GM23338 (cell line): ENCODE measurements at regions not wholly inside any gene's neighbourhood (a gene's known extent, or its start where the extent isn't known, plus 50 kb on each side); places are given as distances from the start of the nearest gene placed in this dataset.

ENCODE experiments used
- ATAC-seq: fragments of 200-7000 bp; cut with Tn5 transposase; 3 replicates; pipeline ENCODE4 v1.9.1; 2020
- DNase-seq: peaks from one replicate; pipeline ENCODE4 v3.0.0-alpha.2; 2015; ENCODE audit warnings: low spot score
- H2AFZ ChIP-seq: fragments of 200-600 bp; sonication (generic); 2 replicates; pipeline ENCODE4 v1.8.0; 2016; ENCODE audit warnings: antibody characterized with exemption, mild to moderate bottlenecking, moderate library complexity
- H3F3A ChIP-seq: fragments of 200-600 bp; sonication (generic); replicated peaks from 2 replicates; pipeline ENCODE4 v1.8.0; 2017; ENCODE audit warnings: antibody characterized with exemption, mixed run types, low read depth
- H3K27ac ChIP-seq: fragments of 200-600 bp; sonication (generic); 2 replicates; pipeline ENCODE4 v1.6.1; 2016; ENCODE audit warnings: low read depth
- H3K27me3 ChIP-seq: fragments of 200-600 bp; sonication (generic); 2 replicates; pipeline ENCODE4 v1.8.0; 2016; ENCODE audit warnings: mild to moderate bottlenecking, mixed run types, moderate library complexity; ENCODE audit not compliant: insufficient read depth
- H3K36me3 ChIP-seq: fragments of 200-600 bp; sonication (generic); 2 replicates; pipeline ENCODE4 v1.8.0; 2016; ENCODE audit warnings: mild to moderate bottlenecking; ENCODE audit not compliant: insufficient read depth
- H3K4me1 ChIP-seq: fragments of 200-600 bp; sonication (generic); 2 replicates; pipeline ENCODE4 v1.8.0; 2016; ENCODE audit warnings: mild to moderate bottlenecking, moderate library complexity; ENCODE audit not compliant: insufficient read depth
- H3K4me2 ChIP-seq: fragments of 200-600 bp; sonication (generic); 2 replicates; pipeline ENCODE4 v1.7.1; 2017; ENCODE audit warnings: mixed run types
- H3K4me3 ChIP-seq: fragments of 200-600 bp; sonication (generic); 2 replicates; pipeline ENCODE4 v1.6.1; 2016; ENCODE audit warnings: mixed run types
- H3K79me2 ChIP-seq: fragments of 200-600 bp; sonication (generic); replicated peaks from 2 replicates; pipeline ENCODE4 v1.8.0; 2017; ENCODE audit warnings: mild to moderate bottlenecking; ENCODE audit not compliant: insufficient read depth
- H3K9me2 ChIP-seq: fragments of 200-600 bp; sonication (generic); 2 replicates; pipeline ENCODE4 v1.8.0; 2017; ENCODE audit not compliant: insufficient read depth
- H4K20me1 ChIP-seq: fragments of 200-600 bp; sonication (generic); replicated peaks from 2 replicates; pipeline ENCODE4 v1.8.0; 2017; ENCODE audit warnings: mild to moderate bottlenecking; ENCODE audit not compliant: insufficient read depth
- H3K27ac Mint-ChIP-seq: 2 replicates; pipeline ENCODE4 v1.8.0; 2020; ENCODE audit warnings: inconsistent platforms, mild to moderate bottlenecking, moderate library complexity, mixed read lengths
- H3K27me3 Mint-ChIP-seq: 3 replicates; pipeline ENCODE4 v1.8.0; 2022; ENCODE audit warnings: low read depth, mild to moderate bottlenecking, moderate library complexity, mixed read lengths, inconsistent platforms; ENCODE audit not compliant: insufficient read depth, poor library complexity
- H3K36me3 Mint-ChIP-seq: 3 replicates; pipeline ENCODE4 v1.8.0; 2021; ENCODE audit warnings: low read depth, mild to moderate bottlenecking, inconsistent platforms, moderate library complexity, mixed read lengths
- H3K4me1 Mint-ChIP-seq: 3 replicates; pipeline ENCODE4 v1.8.0; 2020; ENCODE audit warnings: mild to moderate bottlenecking, inconsistent platforms, mixed read lengths
- H3K4me3 Mint-ChIP-seq: 3 replicates; pipeline ENCODE4 v1.8.0; 2021; ENCODE audit warnings: moderate library complexity, mild to moderate bottlenecking, inconsistent platforms, mixed read lengths
- H3K9me3 Mint-ChIP-seq: 3 replicates; pipeline ENCODE4 v1.8.0; 2020; ENCODE audit warnings: moderate library complexity, mild to moderate bottlenecking, inconsistent platforms, mixed read lengths
- CREB1 ChIP-seq: fragments of 250-450 bp; sonication (Bioruptor Pico); IDR thresholded peaks from 2 replicates; pipeline ENCODE4 v1.5.0; 2020; ENCODE audit warnings: low read depth, mild to moderate bottlenecking, moderate library complexity
- EZH2 ChIP-seq: fragments of 200-600 bp; sonication (generic); IDR thresholded peaks from one replicate; pipeline ENCODE4 v1.8.0; 2017; ENCODE audit warnings: antibody characterized with exemption, mild to moderate bottlenecking, low read depth; ENCODE audit not compliant: unreplicated experiment
- EZH2phosphoT487 ChIP-seq: fragments of 200-600 bp; sonication (generic); IDR thresholded peaks from one replicate; pipeline ENCODE4 v1.8.1; 2018; ENCODE audit warnings: antibody characterized with exemption; ENCODE audit not compliant: unreplicated experiment
- JUNB ChIP-seq: IDR thresholded peaks from one replicate; pipeline ENCODE4 v1.6.1; 2016; ENCODE audit warnings: antibody characterized with exemption; ENCODE audit not compliant: unreplicated experiment
- NANOG ChIP-seq: IDR thresholded peaks from 2 replicates; pipeline ENCODE4 v1.6.1; 2016; ENCODE audit warnings: antibody characterized with exemption, borderline replicate concordance
- POLR2AphosphoS5 ChIP-seq: IDR thresholded peaks from 2 replicates; pipeline ENCODE4 v1.6.1; 2016; ENCODE audit warnings: antibody characterized with exemption, low read depth
- ZNF114 ChIP-seq: fragments of 250-450 bp; sonication (Bioruptor Pico); IDR thresholded peaks from 2 replicates; pipeline ENCODE4 v1.5.0; 2020; ENCODE audit warnings: mild to moderate bottlenecking, moderate library complexity
- ZNF331 ChIP-seq: fragments of 250-450 bp; sonication (Bioruptor Pico); IDR thresholded peaks from 2 replicates; pipeline ENCODE4 v1.5.0; 2020; ENCODE audit warnings: low read depth, mild to moderate bottlenecking, moderate library complexity
- TF ChIP-seq, protein P1 (sequence below): fragments of 250-450 bp; sonication (Bioruptor Pico); IDR thresholded peaks from 2 replicates; pipeline ENCODE4 v1.5.0; 2020; ENCODE audit warnings: mild to moderate bottlenecking, moderate library complexity
- TF ChIP-seq, protein P2 (sequence below): IDR thresholded peaks from 2 replicates; pipeline ENCODE4 v1.6.1; 2016; ENCODE audit warnings: antibody characterized with exemption
- TF ChIP-seq, protein P3 (sequence below): IDR thresholded peaks from one replicate; pipeline ENCODE4 v1.6.1; 2018; ENCODE audit warnings: antibody characterized with exemption; ENCODE audit not compliant: unreplicated experiment

DNA sequence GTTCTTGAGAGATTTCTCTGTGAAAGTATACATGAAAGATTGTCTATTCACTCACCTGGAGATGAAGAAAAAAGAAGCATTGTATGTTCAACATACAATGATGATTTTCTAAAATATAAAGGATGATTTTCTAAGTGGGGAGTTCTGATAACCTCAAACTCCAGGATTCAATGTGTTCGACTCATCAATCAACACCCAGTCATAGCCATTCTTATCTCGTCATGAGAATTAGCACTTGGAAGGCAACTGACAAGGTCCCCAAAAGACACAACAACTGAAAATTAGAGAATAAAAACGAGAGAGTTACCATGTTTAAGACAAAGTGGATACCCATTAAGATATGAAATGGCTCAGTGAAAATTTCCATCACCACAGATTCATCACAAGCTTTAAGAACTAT is 52.1 kb upstream of the SIMC1 start:
- no peak overlapping the region for H2AFZ ChIP-seq
- DNase-seq (no peak), ATAC-seq (no peak)
- no peaks in the 10 kb centered on the region for H3F3A ChIP-seq
- no peaks in the 10 kb centered on the region for H3K79me2 ChIP-seq
- no peak overlapping the region for H3K4me3 Mint-ChIP-seq
- H4K20me1 ChIP-seq = no peaks in the 10 kb centered on the region
- no peak overlapping the region for H3K4me3 ChIP-seq
- H3K36me3 Mint-ChIP-seq = no peaks in the 10 kb centered on the region
- H3K4me1 ChIP-seq = no peaks in the 10 kb centered on the region
- no peaks in the 10 kb centered on the region for H3K36me3 ChIP-seq
- TF ChIP-seq EZH2 = no peak
- no peak for TF ChIP-seq CREB1
- TF ChIP-seq POLR2AphosphoS5 = no peak
- peaks cover 8% of the 10 kb centered on the region; the same call in 2 of the 3 replicates for H3K4me1 Mint-ChIP-seq
- H3K9me2 ChIP-seq = no peaks in the 10 kb centered on the region
- no peaks in the 10 kb centered on the region for H3K27me3 ChIP-seq
- no peaks in the 10 kb centered on the region for H3K9me3 Mint-ChIP-seq
- no peak overlapping the region for H3K27ac ChIP-seq
- no peak overlapping the region for H3K27ac Mint-ChIP-seq
- H3K4me2 ChIP-seq = no peak overlapping the region
- H3K27me3 Mint-ChIP-seq = no peaks in the 10 kb centered on the region

DNA sequence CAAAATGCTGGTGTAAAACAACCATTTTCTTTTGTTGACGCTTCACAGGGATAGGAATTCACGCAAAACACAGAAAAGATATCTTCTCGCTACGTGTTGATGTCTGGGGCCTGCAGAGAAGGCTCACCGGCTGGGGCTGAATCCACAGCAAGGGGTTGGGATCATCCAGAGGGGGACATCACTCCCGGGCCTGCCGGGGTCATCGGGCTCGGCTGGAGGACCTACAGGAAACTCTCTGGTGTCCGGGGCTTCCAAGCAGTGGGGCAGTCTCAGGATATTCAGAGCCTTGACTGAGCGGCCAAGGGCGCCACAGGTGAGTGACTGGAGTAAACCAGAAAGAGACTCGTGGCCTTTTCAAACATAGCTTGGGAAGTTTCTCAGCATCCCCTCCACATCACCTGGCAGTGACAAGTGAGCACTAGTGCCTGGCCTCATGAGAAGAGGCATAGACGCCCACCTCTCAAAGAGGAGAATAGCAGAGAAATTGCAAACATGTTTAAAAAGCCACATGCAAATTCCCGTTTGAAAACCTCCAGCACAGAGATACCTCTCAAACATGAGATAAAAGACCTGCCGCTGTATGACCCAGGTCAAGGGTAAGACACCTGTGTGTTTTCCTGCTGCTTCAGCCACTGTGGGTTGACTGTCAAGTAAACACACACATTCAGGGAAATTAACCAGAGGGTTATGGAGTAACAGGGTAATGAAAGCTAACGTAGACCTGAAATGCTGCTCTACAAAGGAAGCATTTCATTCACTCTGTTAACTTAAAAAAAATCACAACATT is 50.8 kb upstream of the SIMC1 start:
- ATAC-seq = no peak
- TF ChIP-seq POLR2AphosphoS5 = no peak
- no peak for TF ChIP-seq ZNF114 (CRISPR knock-in tag)
- TF ChIP-seq EZH2phosphoT487 = no peak
- no peak for TF ChIP-seq ZNF331
- TF ChIP-seq JUNB = no peak
- TF ChIP-seq, protein P1, sequence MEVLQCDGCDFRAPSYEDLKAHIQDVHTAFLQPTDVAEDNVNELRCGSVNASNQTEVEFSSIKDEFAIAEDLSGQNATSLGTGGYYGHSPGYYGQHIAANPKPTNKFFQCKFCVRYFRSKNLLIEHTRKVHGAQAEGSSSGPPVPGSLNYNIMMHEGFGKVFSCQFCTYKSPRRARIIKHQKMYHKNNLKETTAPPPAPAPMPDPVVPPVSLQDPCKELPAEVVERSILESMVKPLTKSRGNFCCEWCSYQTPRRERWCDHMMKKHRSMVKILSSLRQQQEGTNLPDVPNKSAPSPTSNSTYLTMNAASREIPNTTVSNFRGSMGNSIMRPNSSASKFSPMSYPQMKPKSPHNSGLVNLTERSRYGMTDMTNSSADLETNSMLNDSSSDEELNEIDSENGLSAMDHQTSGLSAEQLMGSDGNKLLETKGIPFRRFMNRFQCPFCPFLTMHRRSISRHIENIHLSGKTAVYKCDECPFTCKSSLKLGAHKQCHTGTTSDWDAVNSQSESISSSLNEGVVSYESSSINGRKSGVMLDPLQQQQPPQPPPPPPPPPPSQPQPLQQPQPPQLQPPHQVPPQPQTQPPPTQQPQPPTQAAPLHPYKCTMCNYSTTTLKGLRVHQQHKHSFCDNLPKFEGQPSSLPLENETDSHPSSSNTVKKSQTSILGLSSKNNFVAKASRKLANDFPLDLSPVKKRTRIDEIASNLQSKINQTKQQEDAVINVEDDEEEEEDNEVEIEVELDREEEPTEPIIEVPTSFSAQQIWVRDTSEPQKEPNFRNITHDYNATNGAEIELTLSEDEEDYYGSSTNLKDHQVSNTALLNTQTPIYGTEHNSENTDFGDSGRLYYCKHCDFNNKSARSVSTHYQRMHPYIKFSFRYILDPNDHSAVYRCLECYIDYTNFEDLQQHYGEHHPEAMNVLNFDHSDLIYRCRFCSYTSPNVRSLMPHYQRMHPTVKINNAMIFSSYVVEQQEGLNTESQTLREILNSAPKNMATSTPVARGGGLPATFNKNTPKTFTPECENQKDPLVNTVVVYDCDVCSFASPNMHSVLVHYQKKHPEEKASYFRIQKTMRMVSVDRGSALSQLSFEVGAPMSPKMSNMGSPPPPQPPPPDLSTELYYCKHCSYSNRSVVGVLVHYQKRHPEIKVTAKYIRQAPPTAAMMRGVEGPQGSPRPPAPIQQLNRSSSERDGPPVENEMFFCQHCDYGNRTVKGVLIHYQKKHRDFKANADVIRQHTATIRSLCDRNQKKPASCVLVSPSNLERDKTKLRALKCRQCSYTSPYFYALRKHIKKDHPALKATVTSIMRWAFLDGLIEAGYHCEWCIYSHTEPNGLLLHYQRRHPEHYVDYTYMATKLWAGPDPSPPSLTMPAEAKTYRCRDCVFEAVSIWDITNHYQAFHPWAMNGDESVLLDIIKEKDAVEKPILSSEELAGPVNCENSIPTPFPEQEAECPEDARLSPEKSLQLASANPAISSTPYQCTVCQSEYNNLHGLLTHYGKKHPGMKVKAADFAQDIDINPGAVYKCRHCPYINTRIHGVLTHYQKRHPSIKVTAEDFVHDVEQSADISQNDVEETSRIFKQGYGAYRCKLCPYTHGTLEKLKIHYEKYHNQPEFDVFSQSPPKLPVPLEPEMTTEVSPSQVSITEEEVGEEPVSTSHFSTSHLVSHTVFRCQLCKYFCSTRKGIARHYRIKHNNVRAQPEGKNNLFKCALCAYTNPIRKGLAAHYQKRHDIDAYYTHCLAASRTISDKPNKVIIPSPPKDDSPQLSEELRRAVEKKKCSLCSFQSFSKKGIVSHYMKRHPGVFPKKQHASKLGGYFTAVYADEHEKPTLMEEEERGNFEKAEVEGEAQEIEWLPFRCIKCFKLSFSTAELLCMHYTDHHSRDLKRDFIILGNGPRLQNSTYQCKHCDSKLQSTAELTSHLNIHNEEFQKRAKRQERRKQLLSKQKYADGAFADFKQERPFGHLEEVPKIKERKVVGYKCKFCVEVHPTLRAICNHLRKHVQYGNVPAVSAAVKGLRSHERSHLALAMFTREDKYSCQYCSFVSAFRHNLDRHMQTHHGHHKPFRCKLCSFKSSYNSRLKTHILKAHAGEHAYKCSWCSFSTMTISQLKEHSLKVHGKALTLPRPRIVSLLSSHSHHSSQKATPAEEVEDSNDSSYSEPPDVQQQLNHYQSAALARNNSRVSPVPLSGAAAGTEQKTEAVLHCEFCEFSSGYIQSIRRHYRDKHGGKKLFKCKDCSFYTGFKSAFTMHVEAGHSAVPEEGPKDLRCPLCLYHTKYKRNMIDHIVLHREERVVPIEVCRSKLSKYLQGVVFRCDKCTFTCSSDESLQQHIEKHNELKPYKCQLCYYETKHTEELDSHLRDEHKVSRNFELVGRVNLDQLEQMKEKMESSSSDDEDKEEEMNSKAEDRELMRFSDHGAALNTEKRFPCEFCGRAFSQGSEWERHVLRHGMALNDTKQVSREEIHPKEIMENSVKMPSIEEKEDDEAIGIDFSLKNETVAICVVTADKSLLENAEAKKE = no peak
- TF ChIP-seq, protein P2, sequence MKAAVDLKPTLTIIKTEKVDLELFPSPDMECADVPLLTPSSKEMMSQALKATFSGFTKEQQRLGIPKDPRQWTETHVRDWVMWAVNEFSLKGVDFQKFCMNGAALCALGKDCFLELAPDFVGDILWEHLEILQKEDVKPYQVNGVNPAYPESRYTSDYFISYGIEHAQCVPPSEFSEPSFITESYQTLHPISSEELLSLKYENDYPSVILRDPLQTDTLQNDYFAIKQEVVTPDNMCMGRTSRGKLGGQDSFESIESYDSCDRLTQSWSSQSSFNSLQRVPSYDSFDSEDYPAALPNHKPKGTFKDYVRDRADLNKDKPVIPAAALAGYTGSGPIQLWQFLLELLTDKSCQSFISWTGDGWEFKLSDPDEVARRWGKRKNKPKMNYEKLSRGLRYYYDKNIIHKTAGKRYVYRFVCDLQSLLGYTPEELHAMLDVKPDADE = no peak
- TF ChIP-seq, protein P3, sequence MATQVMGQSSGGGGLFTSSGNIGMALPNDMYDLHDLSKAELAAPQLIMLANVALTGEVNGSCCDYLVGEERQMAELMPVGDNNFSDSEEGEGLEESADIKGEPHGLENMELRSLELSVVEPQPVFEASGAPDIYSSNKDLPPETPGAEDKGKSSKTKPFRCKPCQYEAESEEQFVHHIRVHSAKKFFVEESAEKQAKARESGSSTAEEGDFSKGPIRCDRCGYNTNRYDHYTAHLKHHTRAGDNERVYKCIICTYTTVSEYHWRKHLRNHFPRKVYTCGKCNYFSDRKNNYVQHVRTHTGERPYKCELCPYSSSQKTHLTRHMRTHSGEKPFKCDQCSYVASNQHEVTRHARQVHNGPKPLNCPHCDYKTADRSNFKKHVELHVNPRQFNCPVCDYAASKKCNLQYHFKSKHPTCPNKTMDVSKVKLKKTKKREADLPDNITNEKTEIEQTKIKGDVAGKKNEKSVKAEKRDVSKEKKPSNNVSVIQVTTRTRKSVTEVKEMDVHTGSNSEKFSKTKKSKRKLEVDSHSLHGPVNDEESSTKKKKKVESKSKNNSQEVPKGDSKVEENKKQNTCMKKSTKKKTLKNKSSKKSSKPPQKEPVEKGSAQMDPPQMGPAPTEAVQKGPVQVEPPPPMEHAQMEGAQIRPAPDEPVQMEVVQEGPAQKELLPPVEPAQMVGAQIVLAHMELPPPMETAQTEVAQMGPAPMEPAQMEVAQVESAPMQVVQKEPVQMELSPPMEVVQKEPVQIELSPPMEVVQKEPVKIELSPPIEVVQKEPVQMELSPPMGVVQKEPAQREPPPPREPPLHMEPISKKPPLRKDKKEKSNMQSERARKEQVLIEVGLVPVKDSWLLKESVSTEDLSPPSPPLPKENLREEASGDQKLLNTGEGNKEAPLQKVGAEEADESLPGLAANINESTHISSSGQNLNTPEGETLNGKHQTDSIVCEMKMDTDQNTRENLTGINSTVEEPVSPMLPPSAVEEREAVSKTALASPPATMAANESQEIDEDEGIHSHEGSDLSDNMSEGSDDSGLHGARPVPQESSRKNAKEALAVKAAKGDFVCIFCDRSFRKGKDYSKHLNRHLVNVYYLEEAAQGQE = no peak
- no peak for TF ChIP-seq NANOG

More for the DNA sequence above, 50.8 kb upstream of the SIMC1 start:
- Histone ChIP-seq H3K27ac (no peak overlapping the region), H3K36me3 (no peaks in the 10 kb centered on the region), H4K20me1 (no peaks in the 10 kb centered on the region), H3K79me2 (no peaks in the 10 kb centered on the region), H3K4me3 (no peak overlapping the region), H3F3A (no peaks in the 10 kb centered on the region), H3K4me1 (no peaks in the 10 kb centered on the region), H3K27me3 (0 out of 2 replicates have a peak, but pooled peaks cover under 1% of the 10 kb centered on the region), H2AFZ (no peak overlapping the region), H3K4me2 (no peak overlapping the region), H3K9me2 (no peaks in the 10 kb centered on the region)
- Mint-ChIP-seq H3K27me3 (no peaks in the 10 kb centered on the region), H3K36me3 (no peaks in the 10 kb centered on the region), H3K9me3 (no peaks in the 10 kb centered on the region), H3K27ac (no peak overlapping the region; the same call in 1 of the 2 replicates), H3K4me3 (no peak overlapping the region), H3K4me1 (peaks cover 8% of the 10 kb centered on the region; the same call in 2 of the 3 replicates)
- no peak for DNase-seq
